ENCODE measurements at regions not wholly inside any gene's neighbourhood (a gene's known extent, or its start where the extent isn't known, plus 50 kb on each side); places are given as distances from the start of the nearest gene placed in this dataset.

DNA sequence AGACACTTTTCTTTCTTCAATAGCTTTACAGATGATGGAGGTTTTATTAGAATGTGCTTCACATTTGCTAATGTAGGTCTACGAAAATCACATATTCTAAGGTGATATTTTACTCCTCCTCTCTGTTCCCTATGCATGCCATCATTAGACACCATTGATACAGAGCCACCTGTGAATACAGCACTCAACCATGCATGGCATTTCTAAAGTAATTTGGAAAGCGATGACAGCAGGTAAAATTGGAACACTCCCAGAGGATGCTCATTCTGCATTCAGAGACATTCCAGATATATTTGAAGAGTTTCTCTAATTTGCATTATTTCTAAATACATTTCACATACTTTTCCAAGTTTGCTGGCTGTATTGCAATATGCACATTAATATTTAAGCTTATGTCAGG, 65.3 kb upstream of the RIT2 start:
- no peak overlapping the region for H2BK120ac ChIP-seq (ENCODE audit: low read depth, low read length)
- H3K27ac ChIP-seq (ENCODE audit: low read depth, low read length) = no peak overlapping the region
- H3K79me1 ChIP-seq (ENCODE audit: low read length) = no peaks in the 10 kb centered on the region
- no peak overlapping the region for H4K8ac ChIP-seq (ENCODE audit: low read depth, low read length)
- no peaks in the 10 kb centered on the region for H3K4me1 ChIP-seq (ENCODE audit: control insufficient read depth, low read depth, low read length)
- H3K23ac ChIP-seq (ENCODE audit: low read length) = no peak overlapping the region
- H3K79me2 ChIP-seq (ENCODE audit: control insufficient read depth, insufficient read depth, low read length) = no peaks in the 10 kb centered on the region
- WGBS (ENCODE audit: extremely low coverage, insufficient coverage, low lambda C conversion rate) = no CpG with 5 or more reads among the region's 2 CpGs
- H3K4me2 ChIP-seq (ENCODE audit: low read length) = no peak overlapping the region
- H3K4me3 ChIP-seq (ENCODE audit: low read length) = no peak overlapping the region
- H3K18ac ChIP-seq (ENCODE audit: low read length) = no peak overlapping the region
- H2BK15ac ChIP-seq (replicated peaks; ENCODE audit: low read depth) = no peak overlapping the region
- no peak overlapping the region for H3K56ac ChIP-seq (ENCODE audit: low read length)
- no peaks in the 10 kb centered on the region for H3K36me3 ChIP-seq (ENCODE audit: control insufficient read depth, insufficient read depth, low read length)
- no peak overlapping the region for H3K4ac ChIP-seq (ENCODE audit: low read depth, low read length)
- no peak for DNase-seq
- no peak overlapping the region for H3K9ac ChIP-seq (ENCODE audit: low read length)
- H2BK5ac ChIP-seq (ENCODE audit: low read length) = no peak overlapping the region
- H2AK5ac ChIP-seq (ENCODE audit: low read length) = no peak overlapping the region
- no peak overlapping the region for H4K5ac ChIP-seq (ENCODE audit: low read length)
- H3K27me3 ChIP-seq (ENCODE audit: insufficient read depth, low read length, poor library complexity) = no peaks in the 10 kb centered on the region

- H3K79me1 ChIP-seq (ENCODE audit: low read length) = no peaks in the 10 kb centered on the region
- H4K8ac ChIP-seq (ENCODE audit: low read depth, low read length) = no peak overlapping the region
- H3K4me1 ChIP-seq (ENCODE audit: control insufficient read depth, low read depth, low read length) = no peaks in the 10 kb centered on the region
- no peak overlapping the region for H2BK120ac ChIP-seq (ENCODE audit: low read depth, low read length)
- no peak overlapping the region for H3K9ac ChIP-seq (ENCODE audit: low read length)
- H2BK5ac ChIP-seq (ENCODE audit: low read length) = no peak overlapping the region
- H3K4ac ChIP-seq (ENCODE audit: low read depth, low read length) = no peak overlapping the region
- H2AK5ac ChIP-seq (ENCODE audit: low read length) = no peak overlapping the region
- no peaks in the 10 kb centered on the region for H3K79me2 ChIP-seq (ENCODE audit: control insufficient read depth, insufficient read depth, low read length)
- no peak for DNase-seq
- no peak overlapping the region for H3K23ac ChIP-seq (ENCODE audit: low read length)
- H2BK15ac ChIP-seq (replicated peaks; ENCODE audit: low read depth) = no peak overlapping the region
- H3K18ac ChIP-seq (ENCODE audit: low read length) = no peak overlapping the region
- H4K5ac ChIP-seq (ENCODE audit: low read length) = no peak overlapping the region
- no peaks in the 10 kb centered on the region for H3K36me3 ChIP-seq (ENCODE audit: control insufficient read depth, insufficient read depth, low read length)
- no peak overlapping the region for H3K4me3 ChIP-seq (ENCODE audit: low read length)
- H3K27me3 ChIP-seq (ENCODE audit: insufficient read depth, low read length, poor library complexity) = no peaks in the 10 kb centered on the region
- WGBS (ENCODE audit: extremely low coverage, insufficient coverage, low lambda C conversion rate) = no CpG with 5 or more reads among the region's 2 CpGs
- no peak overlapping the region for H3K56ac ChIP-seq (ENCODE audit: low read length)
- no peak overlapping the region for H3K27ac ChIP-seq (ENCODE audit: low read depth, low read length)
- no peak overlapping the region for H3K4me2 ChIP-seq (ENCODE audit: low read length)
These were observed 59.8 kb upstream of the RIT2 start for GRCh38 chr18:43175257-43175656.

DNA sequence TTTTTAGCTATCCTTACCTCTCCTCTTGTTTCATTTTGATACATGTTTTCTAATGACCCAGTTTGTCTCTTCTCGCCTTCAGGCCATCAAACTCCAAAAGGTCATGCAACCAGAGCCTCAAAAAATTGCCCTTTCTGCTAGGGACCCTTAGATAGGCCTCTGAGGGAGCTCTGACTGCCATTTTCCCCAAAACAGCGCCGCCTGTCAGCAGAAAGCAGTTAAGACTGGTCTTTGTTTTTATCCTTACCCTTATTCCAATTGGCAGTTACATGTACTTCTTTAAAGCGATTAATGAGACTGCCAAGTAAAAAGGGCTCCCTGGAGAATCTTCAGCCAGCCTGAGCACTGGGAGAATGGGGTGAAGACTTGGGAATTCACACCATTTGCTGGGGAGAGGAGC, 55.1 kb upstream of the RIT2 start:
- Histone ChIP-seq H3K4me3 (ENCODE audit: low read length) (no peak overlapping the region), H3K36me3 (ENCODE audit: control insufficient read depth, insufficient read depth, low read length) (no peaks in the 10 kb centered on the region), H3K23ac (ENCODE audit: low read length) (no peak overlapping the region), H2BK120ac (ENCODE audit: low read depth, low read length) (no peak overlapping the region), H2BK5ac (ENCODE audit: low read length) (no peak overlapping the region), H3K4ac (ENCODE audit: low read depth, low read length) (no peak overlapping the region), H4K8ac (ENCODE audit: low read depth, low read length) (no peak overlapping the region), H2AK5ac (ENCODE audit: low read length) (no peak overlapping the region), H3K4me2 (ENCODE audit: low read length) (no peak overlapping the region), H4K5ac (ENCODE audit: low read length) (no peak overlapping the region), H2BK15ac (replicated peaks; ENCODE audit: low read depth) (no peak overlapping the region), H3K79me1 (ENCODE audit: low read length) (no peaks in the 10 kb centered on the region), H3K27me3 (ENCODE audit: insufficient read depth, low read length, poor library complexity) (no peaks in the 10 kb centered on the region), H3K27ac (ENCODE audit: low read depth, low read length) (no peak overlapping the region), H3K18ac (ENCODE audit: low read length) (no peak overlapping the region), H3K4me1 (ENCODE audit: control insufficient read depth, low read depth, low read length) (no peaks in the 10 kb centered on the region), H3K79me2 (ENCODE audit: control insufficient read depth, insufficient read depth, low read length) (no peaks in the 10 kb centered on the region), H3K9ac (ENCODE audit: low read length) (no peak overlapping the region), H3K56ac (ENCODE audit: low read length) (no peak overlapping the region)
- DNase-seq = peak; percentile 13
- WGBS (ENCODE audit: extremely low coverage, insufficient coverage, low lambda C conversion rate) = no CpG with 5 or more reads among the region's 4 CpGs

Data from mesendoderm (in vitro differentiated cells).